Retinal pigment epithelial cell (primary cell): ENCODE measurements at regions not wholly inside any gene's neighbourhood (a gene's known extent, or its start where the extent isn't known, plus 50 kb on each side); places are given as distances from the start of the nearest gene placed in this dataset.
"Not testable (repeated sequence)": the region's sequence is repeated elsewhere in the genome, so short reads cannot be mapped to it uniquely, and the experiment has no call there.

Experiments used
- DNase-seq: peaks from one replicate; pipeline ENCODE4 v3.0.0-alpha.2; 2010; ENCODE audit warnings: low read depth
- H3K4me3 ChIP-seq: 2 replicates; pipeline ENCODE4 v1.5.1; 2011; ENCODE audit warnings: mild to moderate bottlenecking, low read length, control low read depth, moderate library complexity
- CTCF ChIP-seq: conservative IDR thresholded peaks from 2 replicates; pipeline ENCODE4 v1.5.1; 2011; ENCODE audit warnings: low read depth, low read length, control low read depth, inconsistent platforms

- not testable (repeated sequence) for DNase-seq, H3K4me3 ChIP-seq
Observed at GRCh38 chr7:6930787-6931186, 104.7 kb upstream of the CCZ1B start.

GRCh38 chr7:6931456-6931855, 105.4 kb upstream of the CCZ1B start:
- not testable (repeated sequence) for DNase-seq, H3K4me3 ChIP-seq

GRCh38 chr7:6933954-6934632, 108.0 kb upstream of the CCZ1B start:
- not testable (repeated sequence) for H3K4me3 ChIP-seq, DNase-seq

GRCh38 chr7:6934981-6935380, 108.9 kb upstream of the CCZ1B start:
- no peak for DNase-seq
- no peak for TF ChIP-seq CTCF
- H3K4me3 ChIP-seq, result no peak overlapping the region

- not testable (repeated sequence) for DNase-seq, H3K4me3 ChIP-seq
Observed at GRCh38 chr7:6936626-6937025, 110.6 kb upstream of the CCZ1B start.

GRCh38 chr7:6937746-6938145, 111.7 kb upstream of the CCZ1B start:
- not testable (repeated sequence) for H3K4me3 ChIP-seq, DNase-seq

- TF ChIP-seq CTCF, result peak; percentile 51
- not testable (repeated sequence) for H3K4me3 ChIP-seq, DNase-seq
Observed at GRCh38 chr7:6938284-6938683, 112.2 kb upstream of the CCZ1B start.

GRCh38 chr7:6939126-6939525, 113.1 kb upstream of the CCZ1B start:
- not testable (repeated sequence) for H3K4me3 ChIP-seq, DNase-seq

GRCh38 chr7:6939896-6940295, 113.8 kb upstream of the CCZ1B start:
- DNase-seq, H3K4me3 ChIP-seq: not testable (repeated sequence)

GRCh38 chr7:6946873-6947272, 120.8 kb upstream of the CCZ1B start:
- DNase-seq, H3K4me3 ChIP-seq: not testable (repeated sequence)

GRCh38 chr7:6950231-6950630, 124.2 kb upstream of the CCZ1B start:
- DNase-seq, result peak; percentile 38

GRCh38 chr7:6951553-6951952, 125.5 kb upstream of the CCZ1B start:
- not testable (repeated sequence) for H3K4me3 ChIP-seq, DNase-seq

More at GRCh38 chr7:6950231-6950630, 124.2 kb upstream of the CCZ1B start:
- H3K4me3 ChIP-seq, result peak overlapping the region; percentile 10

GRCh38 chr7:6953138-6953797, 127.2 kb upstream of the CCZ1B start:
- not testable (repeated sequence) for DNase-seq, H3K4me3 ChIP-seq
- peak; percentile 39 for TF ChIP-seq CTCF

GRCh38 chr7:6953798-6954181, 127.7 kb upstream of the CCZ1B start:
- H3K4me3 ChIP-seq, DNase-seq: not testable (repeated sequence)

GRCh38 chr7:6955385-6955784, 129.3 kb upstream of the CCZ1B start:
- not testable (repeated sequence) for H3K4me3 ChIP-seq, DNase-seq

GRCh38 chr7:6955990-6956566, 130.0 kb upstream of the CCZ1B start:
- not testable (repeated sequence) for H3K4me3 ChIP-seq, DNase-seq
